SK-N-SH (cell line): ENCODE measurements at regions not wholly inside any gene's neighbourhood (a gene's known extent, or its start where the extent isn't known, plus 50 kb on each side); places are given as distances from the start of the nearest gene placed in this dataset.

Experiments used
- CTCF ChIA-PET: fragments of 300-600, 350-600 bp; formaldehyde crosslinking; extraction: SDS; loops from one replicate; lab custom pipeline; 2021; lab: Yijun Ruan, JAX
- POLR2A ChIA-PET: fragments of 350-600 bp; sonication (Branson Sonifier 250); formaldehyde crosslinking; extraction: SDS; loops from one replicate; lab custom pipeline; 2020; ENCODE audit warnings: antibody characterized with exemption, inconsistent platforms; lab: Yijun Ruan, JAX
- DNase-seq: peaks from one replicate; pipeline ENCODE4 v3.0.0; 2012
- H2AFZ ChIP-seq: fragments of 200-600 bp; sonication (generic); 2 replicates; pipeline ENCODE4 v1.8.1; 2016; ENCODE audit warnings: antibody characterized with exemption, mild to moderate bottlenecking, low read depth
- H3F3A ChIP-seq: fragments of 200-600 bp; sonication (generic); replicated peaks from 2 replicates; pipeline ENCODE3; 2016; ENCODE audit warnings: antibody characterized with exemption, mild to moderate bottlenecking; ENCODE audit not compliant: insufficient read depth
- H3K27ac ChIP-seq, 2 experiments: fragments of 200-500 bp in 1 of 2; fragments of 200-600 bp in 1 of 2; sonication (Bioruptor generic) in 1 of 2; sonication (generic), shearing (Covaris generic) in 1 of 2; 2 replicates each; pipeline versions ENCODE4 v1.5.1 to v1.6.1; 2014 to 2016; ENCODE audit warnings: low read depth in 2 of 2, inconsistent platforms in 1 of 2, low read length in 1 of 2, mild to moderate bottlenecking in 1 of 2, mixed read lengths in 1 of 2
- H3K27me3 ChIP-seq: fragments of 200-600 bp; sonication (generic), shearing (Covaris generic); 2 replicates; pipeline ENCODE4 v1.6.1; 2016; ENCODE audit warnings: mixed run types; ENCODE audit not compliant: insufficient read depth
- H3K36me3 ChIP-seq, 2 experiments: fragments of 200-500 bp in 1 of 2; fragments of 200-600 bp in 1 of 2; sonication (Bioruptor generic) in 1 of 2; sonication (generic) in 1 of 2; replicated peaks in 1 of 2; 2 replicates each; pipeline versions ENCODE3 to v1.5.1; 2014 to 2016; ENCODE audit warnings: low read length in 1 of 2, mild to moderate bottlenecking in 1 of 2; ENCODE audit not compliant: insufficient read depth in 2 of 2, control insufficient read depth in 1 of 2
- H3K4me1 ChIP-seq, 2 experiments: fragments of 200-500 bp in 1 of 2; fragments of 200-600 bp in 1 of 2; sonication (Bioruptor generic) in 1 of 2; sonication (generic), shearing (Covaris generic) in 1 of 2; 2 replicates each; pipeline versions ENCODE4 v1.5.1 to v1.6.1; 2014 to 2016; ENCODE audit warnings: low read depth in 1 of 2, low read length in 1 of 2, mixed run types in 1 of 2; ENCODE audit not compliant: insufficient read depth in 2 of 2, control insufficient read depth in 1 of 2
- H3K4me2 ChIP-seq: fragments of 200-600 bp; sonication (generic), shearing (Covaris generic); 2 replicates; pipeline ENCODE4 v1.6.1; 2017; ENCODE audit warnings: mixed run types
- H3K4me3 ChIP-seq, 2 experiments: fragments of 200-500 bp in 1 of 2; fragments of 200-600 bp in 1 of 2; sonication (Bioruptor generic) in 1 of 2; sonication (generic), shearing (Covaris generic) in 1 of 2; 2 replicates each; pipeline versions ENCODE4 v1.5.1 to v1.8.1; 2014 to 2016; ENCODE audit warnings: low read depth in 2 of 2, inconsistent platforms in 1 of 2, low read length in 1 of 2, mild to moderate bottlenecking in 1 of 2, mixed read lengths in 1 of 2, moderate library complexity in 1 of 2
- H3K79me2 ChIP-seq: fragments of 200-600 bp; sonication (generic); 2 replicates; pipeline ENCODE4 v1.8.1; 2017; ENCODE audit warnings: mild to moderate bottlenecking; ENCODE audit not compliant: insufficient read depth
- H3K9ac ChIP-seq: fragments of 200-600 bp; sonication (generic); 2 replicates; pipeline ENCODE4 v1.6.1; 2017; ENCODE audit warnings: mixed run types
- H3K9me2 ChIP-seq: fragments of 200-600 bp; sonication (generic); 2 replicates; pipeline ENCODE4 v1.6.1; 2017; ENCODE audit warnings: mixed run types
- H3K9me3 ChIP-seq: fragments of 200-600 bp; sonication (generic); 2 replicates; pipeline ENCODE4 v1.6.1; 2017; ENCODE audit warnings: mixed run types, mild to moderate bottlenecking, moderate library complexity
- H4K20me1 ChIP-seq: fragments of 200-600 bp; sonication (generic); 2 replicates; pipeline ENCODE4 v1.6.1; 2017; ENCODE audit warnings: mild to moderate bottlenecking, mixed run types; ENCODE audit not compliant: insufficient read depth
- CHD2 ChIP-seq: fragments of 150-350 bp; IDR thresholded peaks from 2 replicates; pipeline ENCODE4 v1.6.1; 2018; ENCODE audit warnings: low read length; ENCODE audit not compliant: partially characterized antibody
- ELF1 ChIP-seq: IDR thresholded peaks from 2 replicates; pipeline ENCODE4 v1.4.0; 2012
- EP300 ChIP-seq, 2 experiments: IDR thresholded peaks; 2 replicates each; pipeline versions ENCODE4 v1.4.0 to v1.6.1; 2012; ENCODE audit warnings: borderline replicate concordance in 1 of 2, low read depth in 1 of 2, low read length in 1 of 2
- FOXJ3 ChIP-seq: sonication (generic); formaldehyde crosslinking; IDR thresholded peaks from 2 replicates; pipeline ENCODE4 v1.5.1; 2020; ENCODE audit warnings: mild to moderate bottlenecking, missing genetic modification reagents
- MEF2A ChIP-seq: IDR thresholded peaks from 2 replicates; pipeline ENCODE4 v1.4.0; 2012; ENCODE audit warnings: low read depth, borderline replicate concordance
- MXI1 ChIP-seq: IDR thresholded peaks from 2 replicates; pipeline ENCODE4 v1.6.1; 2012; ENCODE audit warnings: mild to moderate bottlenecking, low read depth, low read length, improper control_type of control experiment
- NRF1 ChIP-seq: IDR thresholded peaks from 2 replicates; pipeline ENCODE4 v1.6.1; 2012; ENCODE audit warnings: low read depth, mild to moderate bottlenecking, low read length
- PBX3 ChIP-seq: IDR thresholded peaks from 2 replicates; pipeline ENCODE4; 2012
- RAD21 ChIP-seq: IDR thresholded peaks from 2 replicates; pipeline ENCODE4 v1.6.1; 2012; ENCODE audit warnings: mild to moderate bottlenecking, low read length
- RFX5 ChIP-seq: IDR thresholded peaks from 2 replicates; pipeline ENCODE4 v1.6.1; 2012; ENCODE audit warnings: mild to moderate bottlenecking, improper control_type of control experiment, low read length
- RXRA ChIP-seq: IDR thresholded peaks from 2 replicates; pipeline ENCODE4 v1.4.0; 2012; ENCODE audit warnings: low read depth, mild to moderate bottlenecking, borderline replicate concordance
- TAF1 ChIP-seq: IDR thresholded peaks from 2 replicates; pipeline ENCODE4 v1.6.1; 2012; ENCODE audit warnings: low read depth, mild to moderate bottlenecking, low read length, moderate library complexity, borderline replicate concordance
- TCF12 ChIP-seq: IDR thresholded peaks from 2 replicates; pipeline ENCODE4 v1.4.0; 2012
- USF2 ChIP-seq: fragments of 150-350 bp; IDR thresholded peaks from 2 replicates; pipeline ENCODE4 v1.6.1; 2017; ENCODE audit warnings: antibody characterized with exemption, low read length, low read depth, borderline replicate concordance
- YY1 ChIP-seq: IDR thresholded peaks from 2 replicates; pipeline ENCODE4 v1.4.0; 2012; ENCODE audit warnings: low read depth, mild to moderate bottlenecking
- WGBS: methylation state at CpG from one replicate; pipeline ENCODE4 v1.1.6; 2017; ENCODE audit warnings: low lambda C conversion rate; 5-methylcytosine and 5-hydroxymethylcytosine counted together
- TF ChIP-seq, protein P1 (sequence below): fragments of 150-350 bp; IDR thresholded peaks from 2 replicates; pipeline ENCODE4 v1.6.1; 2016; ENCODE audit warnings: mild to moderate bottlenecking, low read depth, low read length
- TF ChIP-seq, protein P2 (sequence below): IDR thresholded peaks from 2 replicates; pipeline ENCODE4 v1.4.0; 2012; ENCODE audit warnings: low read depth
- TF ChIP-seq, protein P3 (sequence below): IDR thresholded peaks from 2 replicates; pipeline ENCODE4 v1.4.0; 2012; ENCODE audit warnings: low read depth, borderline replicate concordance
- TF ChIP-seq, protein P4 (sequence below): IDR thresholded peaks from 2 replicates; pipeline ENCODE4 v1.6.1; 2012; ENCODE audit warnings: mild to moderate bottlenecking, low read depth, low read length, moderate library complexity
- TF ChIP-seq, protein P5 (sequence below): fragments of 200-600 bp; sonication (generic); IDR thresholded peaks from 2 replicates; pipeline ENCODE4 v1.6.1; 2017; ENCODE audit warnings: antibody characterized with exemption, mild to moderate bottlenecking, moderate library complexity

DNA sequence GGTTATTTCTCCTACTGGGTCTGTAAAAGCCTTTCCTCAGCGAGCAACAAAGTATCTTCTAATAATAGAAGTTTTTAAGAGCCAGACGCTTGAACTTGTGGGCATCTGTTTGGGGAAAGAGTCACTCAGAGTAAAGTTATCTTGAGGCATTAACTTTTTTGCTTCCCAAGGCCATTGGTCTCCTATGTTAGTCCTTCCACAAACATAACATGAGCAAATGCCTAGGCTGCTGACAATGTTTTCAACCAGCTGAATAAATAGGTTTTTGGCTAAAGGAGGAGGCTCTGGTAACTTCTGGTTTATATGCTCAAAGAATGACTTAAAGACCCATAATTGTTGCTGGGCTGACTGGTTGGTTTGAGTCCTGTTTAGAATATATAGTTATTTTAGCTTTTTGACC is 213.5 kb upstream of the SYNCRIP start:
- DNase-seq = no peak
- no peak overlapping the region for H3K27ac ChIP-seq
- CTCF ChIA-PET = interaction anchor here (1.0 kb wide), 1 partner anchor 67 kb away, joined by 3 read pairs; no protein-coding TSS in a partner anchor
- H3K4me1 ChIP-seq = no peaks in the 10 kb centered on the region
- POLR2A ChIA-PET = no interaction called here
- H3K79me2 ChIP-seq = no peaks in the 10 kb centered on the region
- H2AFZ ChIP-seq = no peak overlapping the region
- H3K4me3 ChIP-seq = no peak overlapping the region
- 23% methylated on average over 2 of the region's 2 CpGs for WGBS
- H3K9ac ChIP-seq = no peak overlapping the region
- no peaks in the 10 kb centered on the region for H3K27me3 ChIP-seq
- no peaks in the 10 kb centered on the region for H4K20me1 ChIP-seq
- H3K36me3 ChIP-seq = no peaks in the 10 kb centered on the region
- TF ChIP-seq, protein P1, sequence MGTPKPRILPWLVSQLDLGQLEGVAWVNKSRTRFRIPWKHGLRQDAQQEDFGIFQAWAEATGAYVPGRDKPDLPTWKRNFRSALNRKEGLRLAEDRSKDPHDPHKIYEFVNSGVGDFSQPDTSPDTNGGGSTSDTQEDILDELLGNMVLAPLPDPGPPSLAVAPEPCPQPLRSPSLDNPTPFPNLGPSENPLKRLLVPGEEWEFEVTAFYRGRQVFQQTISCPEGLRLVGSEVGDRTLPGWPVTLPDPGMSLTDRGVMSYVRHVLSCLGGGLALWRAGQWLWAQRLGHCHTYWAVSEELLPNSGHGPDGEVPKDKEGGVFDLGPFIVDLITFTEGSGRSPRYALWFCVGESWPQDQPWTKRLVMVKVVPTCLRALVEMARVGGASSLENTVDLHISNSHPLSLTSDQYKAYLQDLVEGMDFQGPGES = no peak
- TF ChIP-seq EP300 (IDR thresholded peaks at IDR 0.05; ENCODE audit: borderline replicate concordance in 1 of 2, low read depth in 1 of 2, low read length in 1 of 2) (no peak), YY1 (no peak), USF2 (no peak), PBX3 (no peak), NRF1 (no peak), RFX5 (no peak), RAD21 (no peak), CHD2 (no peak), MEF2A (no peak), TCF12 (no peak), FOXJ3 (no peak), RXRA (no peak), ELF1 (no peak), MXI1 (no peak), TAF1 (no peak)
- TF ChIP-seq, protein P2, sequence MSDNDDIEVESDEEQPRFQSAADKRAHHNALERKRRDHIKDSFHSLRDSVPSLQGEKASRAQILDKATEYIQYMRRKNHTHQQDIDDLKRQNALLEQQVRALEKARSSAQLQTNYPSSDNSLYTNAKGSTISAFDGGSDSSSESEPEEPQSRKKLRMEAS = no peak
- TF ChIP-seq, protein P3, sequence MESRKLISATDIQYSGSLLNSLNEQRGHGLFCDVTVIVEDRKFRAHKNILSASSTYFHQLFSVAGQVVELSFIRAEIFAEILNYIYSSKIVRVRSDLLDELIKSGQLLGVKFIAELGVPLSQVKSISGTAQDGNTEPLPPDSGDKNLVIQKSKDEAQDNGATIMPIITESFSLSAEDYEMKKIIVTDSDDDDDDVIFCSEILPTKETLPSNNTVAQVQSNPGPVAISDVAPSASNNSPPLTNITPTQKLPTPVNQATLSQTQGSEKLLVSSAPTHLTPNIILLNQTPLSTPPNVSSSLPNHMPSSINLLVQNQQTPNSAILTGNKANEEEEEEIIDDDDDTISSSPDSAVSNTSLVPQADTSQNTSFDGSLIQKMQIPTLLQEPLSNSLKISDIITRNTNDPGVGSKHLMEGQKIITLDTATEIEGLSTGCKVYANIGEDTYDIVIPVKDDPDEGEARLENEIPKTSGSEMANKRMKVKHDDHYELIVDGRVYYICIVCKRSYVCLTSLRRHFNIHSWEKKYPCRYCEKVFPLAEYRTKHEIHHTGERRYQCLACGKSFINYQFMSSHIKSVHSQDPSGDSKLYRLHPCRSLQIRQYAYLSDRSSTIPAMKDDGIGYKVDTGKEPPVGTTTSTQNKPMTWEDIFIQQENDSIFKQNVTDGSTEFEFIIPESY = no peak
- TF ChIP-seq, protein P4, sequence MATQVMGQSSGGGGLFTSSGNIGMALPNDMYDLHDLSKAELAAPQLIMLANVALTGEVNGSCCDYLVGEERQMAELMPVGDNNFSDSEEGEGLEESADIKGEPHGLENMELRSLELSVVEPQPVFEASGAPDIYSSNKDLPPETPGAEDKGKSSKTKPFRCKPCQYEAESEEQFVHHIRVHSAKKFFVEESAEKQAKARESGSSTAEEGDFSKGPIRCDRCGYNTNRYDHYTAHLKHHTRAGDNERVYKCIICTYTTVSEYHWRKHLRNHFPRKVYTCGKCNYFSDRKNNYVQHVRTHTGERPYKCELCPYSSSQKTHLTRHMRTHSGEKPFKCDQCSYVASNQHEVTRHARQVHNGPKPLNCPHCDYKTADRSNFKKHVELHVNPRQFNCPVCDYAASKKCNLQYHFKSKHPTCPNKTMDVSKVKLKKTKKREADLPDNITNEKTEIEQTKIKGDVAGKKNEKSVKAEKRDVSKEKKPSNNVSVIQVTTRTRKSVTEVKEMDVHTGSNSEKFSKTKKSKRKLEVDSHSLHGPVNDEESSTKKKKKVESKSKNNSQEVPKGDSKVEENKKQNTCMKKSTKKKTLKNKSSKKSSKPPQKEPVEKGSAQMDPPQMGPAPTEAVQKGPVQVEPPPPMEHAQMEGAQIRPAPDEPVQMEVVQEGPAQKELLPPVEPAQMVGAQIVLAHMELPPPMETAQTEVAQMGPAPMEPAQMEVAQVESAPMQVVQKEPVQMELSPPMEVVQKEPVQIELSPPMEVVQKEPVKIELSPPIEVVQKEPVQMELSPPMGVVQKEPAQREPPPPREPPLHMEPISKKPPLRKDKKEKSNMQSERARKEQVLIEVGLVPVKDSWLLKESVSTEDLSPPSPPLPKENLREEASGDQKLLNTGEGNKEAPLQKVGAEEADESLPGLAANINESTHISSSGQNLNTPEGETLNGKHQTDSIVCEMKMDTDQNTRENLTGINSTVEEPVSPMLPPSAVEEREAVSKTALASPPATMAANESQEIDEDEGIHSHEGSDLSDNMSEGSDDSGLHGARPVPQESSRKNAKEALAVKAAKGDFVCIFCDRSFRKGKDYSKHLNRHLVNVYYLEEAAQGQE = no peak
- TF ChIP-seq, protein P5, sequence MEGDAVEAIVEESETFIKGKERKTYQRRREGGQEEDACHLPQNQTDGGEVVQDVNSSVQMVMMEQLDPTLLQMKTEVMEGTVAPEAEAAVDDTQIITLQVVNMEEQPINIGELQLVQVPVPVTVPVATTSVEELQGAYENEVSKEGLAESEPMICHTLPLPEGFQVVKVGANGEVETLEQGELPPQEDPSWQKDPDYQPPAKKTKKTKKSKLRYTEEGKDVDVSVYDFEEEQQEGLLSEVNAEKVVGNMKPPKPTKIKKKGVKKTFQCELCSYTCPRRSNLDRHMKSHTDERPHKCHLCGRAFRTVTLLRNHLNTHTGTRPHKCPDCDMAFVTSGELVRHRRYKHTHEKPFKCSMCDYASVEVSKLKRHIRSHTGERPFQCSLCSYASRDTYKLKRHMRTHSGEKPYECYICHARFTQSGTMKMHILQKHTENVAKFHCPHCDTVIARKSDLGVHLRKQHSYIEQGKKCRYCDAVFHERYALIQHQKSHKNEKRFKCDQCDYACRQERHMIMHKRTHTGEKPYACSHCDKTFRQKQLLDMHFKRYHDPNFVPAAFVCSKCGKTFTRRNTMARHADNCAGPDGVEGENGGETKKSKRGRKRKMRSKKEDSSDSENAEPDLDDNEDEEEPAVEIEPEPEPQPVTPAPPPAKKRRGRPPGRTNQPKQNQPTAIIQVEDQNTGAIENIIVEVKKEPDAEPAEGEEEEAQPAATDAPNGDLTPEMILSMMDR = no peak
- H3K9me2 ChIP-seq = no peaks in the 10 kb centered on the region
- no peaks in the 10 kb centered on the region for H3F3A ChIP-seq
- H3K4me2 ChIP-seq = no peak overlapping the region
- H3K9me3 ChIP-seq = no peaks in the 10 kb centered on the region
